GM23338 (cell line): ENCODE measurements at regions not wholly inside any gene's neighbourhood (a gene's known extent, or its start where the extent isn't known, plus 50 kb on each side); places are given as distances from the start of the nearest gene placed in this dataset.

Source experiments
- ATAC-seq: fragments of 200-7000 bp; cut with Tn5 transposase; 3 replicates; pipeline ENCODE4 v1.9.1; 2020
- DNase-seq: peaks from one replicate; pipeline ENCODE4 v3.0.0-alpha.2; 2015; ENCODE audit warnings: low spot score
- H2AFZ ChIP-seq: fragments of 200-600 bp; sonication (generic); 2 replicates; pipeline ENCODE4 v1.8.0; 2016; ENCODE audit warnings: antibody characterized with exemption, mild to moderate bottlenecking, moderate library complexity
- H3F3A ChIP-seq: fragments of 200-600 bp; sonication (generic); replicated peaks from 2 replicates; pipeline ENCODE4 v1.8.0; 2017; ENCODE audit warnings: antibody characterized with exemption, mixed run types, low read depth
- H3K27ac ChIP-seq: fragments of 200-600 bp; sonication (generic); 2 replicates; pipeline ENCODE4 v1.6.1; 2016; ENCODE audit warnings: low read depth
- H3K27me3 ChIP-seq: fragments of 200-600 bp; sonication (generic); 2 replicates; pipeline ENCODE4 v1.8.0; 2016; ENCODE audit warnings: mild to moderate bottlenecking, mixed run types, moderate library complexity; ENCODE audit not compliant: insufficient read depth
- H3K36me3 ChIP-seq: fragments of 200-600 bp; sonication (generic); 2 replicates; pipeline ENCODE4 v1.8.0; 2016; ENCODE audit warnings: mild to moderate bottlenecking; ENCODE audit not compliant: insufficient read depth
- H3K4me1 ChIP-seq: fragments of 200-600 bp; sonication (generic); 2 replicates; pipeline ENCODE4 v1.8.0; 2016; ENCODE audit warnings: mild to moderate bottlenecking, moderate library complexity; ENCODE audit not compliant: insufficient read depth
- H3K4me2 ChIP-seq: fragments of 200-600 bp; sonication (generic); 2 replicates; pipeline ENCODE4 v1.7.1; 2017; ENCODE audit warnings: mixed run types
- H3K4me3 ChIP-seq: fragments of 200-600 bp; sonication (generic); 2 replicates; pipeline ENCODE4 v1.6.1; 2016; ENCODE audit warnings: mixed run types
- H3K79me2 ChIP-seq: fragments of 200-600 bp; sonication (generic); replicated peaks from 2 replicates; pipeline ENCODE4 v1.8.0; 2017; ENCODE audit warnings: mild to moderate bottlenecking; ENCODE audit not compliant: insufficient read depth
- H3K9me2 ChIP-seq: fragments of 200-600 bp; sonication (generic); 2 replicates; pipeline ENCODE4 v1.8.0; 2017; ENCODE audit not compliant: insufficient read depth
- H4K20me1 ChIP-seq: fragments of 200-600 bp; sonication (generic); replicated peaks from 2 replicates; pipeline ENCODE4 v1.8.0; 2017; ENCODE audit warnings: mild to moderate bottlenecking; ENCODE audit not compliant: insufficient read depth
- H3K27ac Mint-ChIP-seq: 2 replicates; pipeline ENCODE4 v1.8.0; 2020; ENCODE audit warnings: inconsistent platforms, mild to moderate bottlenecking, moderate library complexity, mixed read lengths
- H3K27me3 Mint-ChIP-seq: 3 replicates; pipeline ENCODE4 v1.8.0; 2022; ENCODE audit warnings: low read depth, mild to moderate bottlenecking, moderate library complexity, mixed read lengths, inconsistent platforms; ENCODE audit not compliant: insufficient read depth, poor library complexity
- H3K36me3 Mint-ChIP-seq: 3 replicates; pipeline ENCODE4 v1.8.0; 2021; ENCODE audit warnings: low read depth, mild to moderate bottlenecking, inconsistent platforms, moderate library complexity, mixed read lengths
- H3K4me1 Mint-ChIP-seq: 3 replicates; pipeline ENCODE4 v1.8.0; 2020; ENCODE audit warnings: mild to moderate bottlenecking, inconsistent platforms, mixed read lengths
- H3K4me3 Mint-ChIP-seq: 3 replicates; pipeline ENCODE4 v1.8.0; 2021; ENCODE audit warnings: moderate library complexity, mild to moderate bottlenecking, inconsistent platforms, mixed read lengths
- H3K9me3 Mint-ChIP-seq: 3 replicates; pipeline ENCODE4 v1.8.0; 2020; ENCODE audit warnings: moderate library complexity, mild to moderate bottlenecking, inconsistent platforms, mixed read lengths
- CREB1 ChIP-seq: fragments of 250-450 bp; sonication (Bioruptor Pico); IDR thresholded peaks from 2 replicates; pipeline ENCODE4 v1.5.0; 2020; ENCODE audit warnings: low read depth, mild to moderate bottlenecking, moderate library complexity
- CTCF ChIP-seq, 2 experiments: fragments of 200-600 bp in 1 of 2; sonication (generic) in 1 of 2; conservative IDR thresholded peaks; 2 replicates each; pipeline versions ENCODE4 v1.5.1 to v1.6.1; 2016 to 2017; ENCODE audit warnings: antibody characterized with exemption in 2 of 2, low read depth in 2 of 2, mild to moderate bottlenecking in 2 of 2, moderate library complexity in 1 of 2
- ETS1 ChIP-seq: IDR thresholded peaks from 2 replicates; pipeline ENCODE4 v1.6.1; 2016; ENCODE audit warnings: antibody characterized with exemption
- EZH2 ChIP-seq: fragments of 200-600 bp; sonication (generic); IDR thresholded peaks from one replicate; pipeline ENCODE4 v1.8.0; 2017; ENCODE audit warnings: antibody characterized with exemption, mild to moderate bottlenecking, low read depth; ENCODE audit not compliant: unreplicated experiment
- EZH2phosphoT487 ChIP-seq: fragments of 200-600 bp; sonication (generic); IDR thresholded peaks from one replicate; pipeline ENCODE4 v1.8.1; 2018; ENCODE audit warnings: antibody characterized with exemption; ENCODE audit not compliant: unreplicated experiment
- JUNB ChIP-seq: IDR thresholded peaks from one replicate; pipeline ENCODE4 v1.6.1; 2016; ENCODE audit warnings: antibody characterized with exemption; ENCODE audit not compliant: unreplicated experiment
- NANOG ChIP-seq: IDR thresholded peaks from 2 replicates; pipeline ENCODE4 v1.6.1; 2016; ENCODE audit warnings: antibody characterized with exemption, borderline replicate concordance
- POLR2AphosphoS5 ChIP-seq: IDR thresholded peaks from 2 replicates; pipeline ENCODE4 v1.6.1; 2016; ENCODE audit warnings: antibody characterized with exemption, low read depth
- REST ChIP-seq: IDR thresholded peaks from one replicate; pipeline ENCODE4 v1.6.1; 2018; ENCODE audit warnings: antibody characterized with exemption; ENCODE audit not compliant: unreplicated experiment
- STAT1 ChIP-seq: IDR thresholded peaks from one replicate; pipeline ENCODE4 v1.6.1; 2016; ENCODE audit warnings: antibody characterized with exemption; ENCODE audit not compliant: unreplicated experiment
- ZNF114 ChIP-seq: fragments of 250-450 bp; sonication (Bioruptor Pico); IDR thresholded peaks from 2 replicates; pipeline ENCODE4 v1.5.0; 2020; ENCODE audit warnings: mild to moderate bottlenecking, moderate library complexity
- ZNF331 ChIP-seq: fragments of 250-450 bp; sonication (Bioruptor Pico); IDR thresholded peaks from 2 replicates; pipeline ENCODE4 v1.5.0; 2020; ENCODE audit warnings: low read depth, mild to moderate bottlenecking, moderate library complexity
- ZNF462 ChIP-seq: fragments of 250-450 bp; sonication (Bioruptor Pico); IDR thresholded peaks from 2 replicates; pipeline ENCODE4 v1.5.0; 2020; ENCODE audit warnings: mild to moderate bottlenecking, moderate library complexity

GRCh38 chr12:65756267-65756666 lies 68.0 kb upstream of the HMGA2 start:
- TF ChIP-seq NANOG (no peak), STAT1 (no peak), ETS1 (no peak), EZH2 (no peak), JUNB (no peak), ZNF331 (CRISPR knock-in tag) (no peak), ZNF114 (CRISPR knock-in tag) (no peak), CTCF (conservative IDR thresholded peaks at IDR 0.05; ENCODE audit: low read depth in 2 of 2) (no peak), CREB1 (no peak), ZNF462 (CRISPR knock-in tag) (no peak), EZH2phosphoT487 (no peak), REST (no peak), POLR2AphosphoS5 (no peak)
- Histone ChIP-seq H4K20me1 (no peaks in the 10 kb centered on the region), H3K79me2 (no peaks in the 10 kb centered on the region), H3K4me2 (no peak overlapping the region), H3K4me3 (no peak overlapping the region), H3K27me3 (no peaks in the 10 kb centered on the region), H3K4me1 (peaks cover 25% of the 10 kb centered on the region), H2AFZ (no peak overlapping the region), H3F3A (0 out of 2 replicates have a peak, but pooled peaks cover 2% of the 10 kb centered on the region), H3K36me3 (no peaks in the 10 kb centered on the region), H3K9me2 (peaks cover 10% of the 10 kb centered on the region; the same call in 1 of the 2 replicates), H3K27ac (no peak overlapping the region)
- H3K27ac Mint-ChIP-seq: no peak overlapping the region
- DNase-seq (no peak), ATAC-seq (no peak)
- no peaks in the 10 kb centered on the region for H3K9me3 Mint-ChIP-seq
- peaks cover 36% of the 10 kb centered on the region for H3K4me1 Mint-ChIP-seq
- H3K36me3 Mint-ChIP-seq: no peaks in the 10 kb centered on the region
- H3K27me3 Mint-ChIP-seq: no peaks in the 10 kb centered on the region
- H3K4me3 Mint-ChIP-seq: no peak overlapping the region
